ENCODE measurements at regions not wholly inside any gene's neighbourhood (a gene's known extent, or its start where the extent isn't known, plus 50 kb on each side); places are given as distances from the start of the nearest gene placed in this dataset.

- no peak for TF ChIP-seq CTCF (IDR thresholded peaks at IDR 0.05; ENCODE audit: low read length)
- no peak for TF ChIP-seq EZH2 (optimal IDR thresholded peaks at IDR 0.05; ENCODE audit: low read depth, low read length)
Observed at GRCh38 chr15:97052513-97052912, 722.0 kb downstream of the NR2F2 start.

Measured in MM.1S (cell line).